RWPE1 (cell line): ENCODE measurements at regions not wholly inside any gene's neighbourhood (a gene's known extent, or its start where the extent isn't known, plus 50 kb on each side); places are given as distances from the start of the nearest gene placed in this dataset.

ENCODE experiments used
- CTCF ChIA-PET: fragments of 350-600 bp; sonication (Branson Sonifier 250); formaldehyde crosslinking; extraction: SDS; loops from one replicate; lab custom pipeline; 2021; lab: Yijun Ruan, JAX
- POLR2A ChIA-PET: fragments of 400-600 bp; formaldehyde crosslinking; extraction: SDS; loops from one replicate; lab custom pipeline; 2020; ENCODE audit warnings: antibody characterized with exemption; ENCODE audit not compliant: low non-redundant PET; lab: Yijun Ruan, JAX
- DNase-seq: peaks from one replicate; pipeline ENCODE4 v3.0.0; 2012; ENCODE audit warnings: low spot score
- H3K27ac ChIP-seq: fragments of 450-650 bp; 2 replicates; pipeline ENCODE4 v1.5.1; 2017
- CTCF ChIP-seq: fragments of 450-650 bp; conservative IDR thresholded peaks from 2 replicates; pipeline ENCODE4 v1.5.1; 2017; ENCODE audit warnings: low read depth, mild to moderate bottlenecking

DNA sequence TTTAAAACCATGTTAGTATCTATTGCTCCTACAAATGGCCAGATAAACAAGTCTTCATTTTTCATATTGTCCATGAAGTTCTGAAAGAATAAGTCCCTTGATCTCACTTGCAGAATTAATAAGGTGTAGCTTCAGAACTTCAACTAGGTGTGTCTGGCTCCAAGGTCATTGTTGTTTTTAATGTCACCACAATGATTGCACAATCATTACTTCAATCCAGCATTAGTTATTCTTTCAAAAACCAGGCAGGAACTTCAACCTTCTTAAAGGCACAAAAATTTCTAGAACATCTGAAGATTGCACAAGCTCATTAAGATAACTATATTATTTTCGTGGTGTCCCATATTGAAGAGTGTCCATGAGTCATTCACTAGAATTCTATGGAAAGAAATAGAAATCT, 1386.4 kb downstream of the CDH11 start:
- ChIA-PET POLR2A (no interaction called here), CTCF (no interaction called here)

GRCh38 chr16:63720848-63721247, 1401.0 kb downstream of the CDH11 start:
- ChIA-PET CTCF (no interaction called here), POLR2A (no interaction called here)
- no peak for DNase-seq
- no peak overlapping the region for H3K27ac ChIP-seq
- TF ChIP-seq CTCF = no peak

More for the DNA sequence above, 1386.4 kb downstream of the CDH11 start:
- no peak for TF ChIP-seq CTCF
- no peak overlapping the region for H3K27ac ChIP-seq
- DNase-seq = no peak

GRCh38 chr16:63719926-63720325, 1401.9 kb downstream of the CDH11 start:
- no peak for TF ChIP-seq CTCF
- CTCF ChIA-PET = no interaction called here
- DNase-seq = no peak
- POLR2A ChIA-PET = no interaction called here
- no peak overlapping the region for H3K27ac ChIP-seq

GRCh38 chr16:63717806-63718205, 1404.1 kb downstream of the CDH11 start:
- no peak for TF ChIP-seq CTCF
- CTCF ChIA-PET = no interaction called here
- DNase-seq = no peak
- POLR2A ChIA-PET = no interaction called here
- H3K27ac ChIP-seq = no peak overlapping the region

DNA sequence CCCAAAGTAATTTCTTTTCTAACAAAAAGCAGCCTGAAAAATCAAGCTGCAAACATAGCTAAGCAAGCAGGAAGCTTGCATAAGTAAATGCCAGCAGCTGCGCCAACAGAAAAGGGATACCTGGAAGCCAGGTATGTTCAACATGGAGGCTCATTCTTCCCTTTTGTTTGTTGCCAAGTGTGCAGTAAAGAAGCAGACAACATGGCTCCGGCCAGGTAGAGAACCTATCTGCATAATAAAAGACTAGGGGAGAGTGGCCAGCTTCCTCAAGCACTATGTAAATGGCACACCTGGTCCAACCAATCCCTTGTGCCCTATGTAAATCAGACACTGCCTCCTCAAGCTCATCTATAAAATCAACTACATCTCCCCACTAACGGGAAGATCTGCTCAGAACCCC, 1407.0 kb downstream of the CDH11 start:
- TF ChIP-seq CTCF = no peak
- ChIA-PET CTCF (no interaction called here), POLR2A (no interaction called here)
- no peak for DNase-seq
- H3K27ac ChIP-seq = no peak overlapping the region

- ChIA-PET POLR2A (no interaction called here), CTCF (no interaction called here)
- no peak for TF ChIP-seq CTCF
- no peak overlapping the region for H3K27ac ChIP-seq
- no peak for DNase-seq
Observed at GRCh38 chr16:63712725-63713124, 1409.1 kb downstream of the CDH11 start.

DNA sequence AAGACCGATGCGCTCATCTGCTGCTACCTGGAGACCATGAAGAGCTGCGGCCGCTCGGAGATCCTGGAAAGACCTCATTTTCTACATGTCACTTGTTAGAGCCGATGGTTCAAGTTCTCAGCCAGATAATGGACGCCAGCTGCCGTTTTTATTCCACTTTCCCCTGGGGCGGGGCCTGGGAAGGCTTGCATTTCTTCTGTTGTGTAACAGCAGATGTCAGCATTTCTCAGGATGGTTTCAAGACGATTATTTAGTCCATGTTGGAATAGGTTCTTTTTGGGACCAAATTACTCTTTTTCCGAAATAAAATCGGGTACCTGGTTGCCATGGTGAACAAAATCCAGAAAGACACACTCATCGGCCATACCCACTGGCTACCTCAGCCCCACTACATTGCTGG, 1418.3 kb downstream of the CDH11 start:
- POLR2A ChIA-PET = no interaction called here
- no peak overlapping the region for H3K27ac ChIP-seq
- DNase-seq = no peak
- CTCF ChIA-PET = interaction anchor here (0.7 kb wide), 1 partner anchor 243 kb away, joined by 3 read pairs; no protein-coding TSS in a partner anchor
- TF ChIP-seq CTCF = no peak
